ENCODE measurements at regions not wholly inside any gene's neighbourhood (a gene's known extent, or its start where the extent isn't known, plus 50 kb on each side); places are given as distances from the start of the nearest gene placed in this dataset.
"Not testable (repeated sequence)": the region's sequence is repeated elsewhere in the genome, so short reads cannot be mapped to it uniquely, and the experiment has no call there.

DNA sequence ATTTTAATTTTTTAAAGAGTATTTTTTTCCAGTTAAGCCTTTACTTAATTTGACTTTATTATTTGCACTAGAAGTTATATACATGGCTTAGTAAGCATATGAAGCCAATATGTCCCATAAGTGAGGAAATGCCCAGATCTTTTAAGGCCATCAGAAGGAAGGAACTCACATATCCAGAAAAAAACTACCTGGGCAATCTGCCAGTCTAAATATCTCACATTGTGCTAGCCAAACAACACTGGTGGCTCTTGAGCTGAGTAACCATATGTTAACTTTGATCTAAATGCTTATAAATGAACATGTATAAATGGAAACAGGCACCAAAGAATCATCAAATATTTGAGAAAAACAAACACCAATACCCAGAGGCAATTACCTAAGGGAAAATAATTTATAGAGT is 138.6 kb upstream of the APOOL start:
- no peak for TF ChIP-seq POLR2A (IDR thresholded peaks at IDR 0.05)
- TF ChIP-seq CTCF (IDR thresholded peaks at IDR 0.05) = no peak
- Histone ChIP-seq H3K27me3 (no peaks in the 10 kb centered on the region), H3K27ac (no peak overlapping the region), H3K4me1 (no peaks in the 10 kb centered on the region), H3K36me3 (no peaks in the 10 kb centered on the region), H3K9me3 (no peaks in the 10 kb centered on the region), H3K4me3 (replicated peaks in 1 of 3) (no peak overlapping the region)
- intact Hi-C loops (cut with DNase I) = no loop called here
- DNase-seq = no peak

DNA sequence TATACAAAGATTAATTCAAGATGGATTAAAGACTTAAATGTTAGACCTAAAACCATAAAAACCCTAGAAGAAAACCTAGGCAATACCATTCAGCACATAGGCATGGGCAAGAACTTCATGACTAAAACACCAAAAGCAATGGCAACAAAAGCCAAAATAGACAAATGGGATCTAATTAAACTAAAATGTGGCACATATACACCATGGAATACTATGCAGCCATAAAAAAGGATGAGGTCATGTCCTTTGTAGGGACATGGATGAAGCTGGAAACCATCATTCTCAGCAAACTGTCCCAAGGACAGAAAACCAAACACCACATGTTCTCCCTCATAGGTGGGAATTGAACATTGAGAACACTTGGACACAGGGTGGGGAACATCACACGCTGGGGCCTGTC is 133.4 kb upstream of the APOOL start:
- intact Hi-C loops (cut with DNase I); H3K4me3 ChIP-seq (replicated peaks in 1 of 3); H3K27ac ChIP-seq; DNase-seq; H3K36me3 ChIP-seq; H3K9me3 ChIP-seq; H3K27me3 ChIP-seq; H3K4me1 ChIP-seq: not testable (repeated sequence)
- WGBS, 2 donors = 73 to 83% methylated on average over 1 of the region's 1 CpG

DNA sequence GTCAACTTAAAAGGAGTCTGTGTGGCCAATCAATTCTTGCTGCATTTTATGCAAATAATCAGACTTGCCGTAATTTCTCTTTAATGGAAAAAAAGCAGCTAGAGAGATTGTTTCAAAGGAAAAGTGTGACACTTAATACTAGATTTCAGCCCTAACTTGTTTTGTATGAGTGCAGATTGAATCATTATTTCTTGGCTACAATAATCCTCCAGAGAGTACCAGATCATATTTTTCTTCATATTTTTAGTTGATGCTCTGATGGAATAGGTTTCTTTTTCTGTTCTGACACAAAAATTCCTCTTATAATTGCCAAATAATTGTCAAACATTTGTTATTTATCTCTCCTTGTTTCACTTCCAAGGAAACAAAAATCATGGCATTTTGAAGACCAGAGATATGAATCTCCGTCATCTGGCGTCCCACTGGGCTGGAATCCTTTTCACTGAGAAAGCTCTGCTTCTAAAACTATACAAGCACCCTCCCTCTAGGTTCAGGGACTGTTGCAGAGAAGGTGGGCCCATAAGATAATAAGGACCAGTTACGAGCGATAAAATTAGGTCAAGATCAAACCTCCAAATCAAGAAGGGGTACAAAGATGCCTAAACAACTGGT is 131.4 kb upstream of the APOOL start:
- 72 to 78% methylated on average over 5 of the region's 5 CpGs for WGBS, 2 donors
- H3K27me3 ChIP-seq; H3K27ac ChIP-seq; intact Hi-C loops (cut with DNase I); H3K4me3 ChIP-seq (replicated peaks in 1 of 3); DNase-seq; H3K4me1 ChIP-seq; H3K36me3 ChIP-seq; H3K9me3 ChIP-seq: not testable (repeated sequence)

- WGBS, 2 donors = 81% methylated on average over 3 of the region's 3 CpGs; no CpG with 5 or more reads in 1 of the 2 donors
- intact Hi-C loops (cut with DNase I) = no loop called here
- Histone ChIP-seq H3K4me3 (replicated peaks in 1 of 3) (no peak overlapping the region), H3K4me1 (no peaks in the 10 kb centered on the region), H3K27ac (no peak overlapping the region), H3K9me3 (no peaks in the 10 kb centered on the region), H3K36me3 (no peaks in the 10 kb centered on the region), H3K27me3 (no peaks in the 10 kb centered on the region)
- no peak for DNase-seq
- no peak for TF ChIP-seq POLR2A (IDR thresholded peaks at IDR 0.05)
- TF ChIP-seq CTCF (IDR thresholded peaks at IDR 0.05) = no peak
Observed at GRCh38 chrX:84873176-84873575, 130.5 kb upstream of the APOOL start.

GRCh38 chrX:84876876-84877275 is 126.8 kb upstream of the APOOL start:
- no peaks in the 10 kb centered on the region for H3K36me3 ChIP-seq
- H3K4me3 ChIP-seq (replicated peaks in 1 of 3) = no peak overlapping the region
- no peaks in the 10 kb centered on the region for H3K4me1 ChIP-seq
- no peak for DNase-seq
- H3K9me3 ChIP-seq = no peaks in the 10 kb centered on the region
- TF ChIP-seq POLR2A (IDR thresholded peaks at IDR 0.05) = no peak
- no peak for TF ChIP-seq CTCF (IDR thresholded peaks at IDR 0.05)
- intact Hi-C loops (cut with DNase I) = no loop called here
- H3K27me3 ChIP-seq = no peaks in the 10 kb centered on the region
- no peak overlapping the region for H3K27ac ChIP-seq

DNA sequence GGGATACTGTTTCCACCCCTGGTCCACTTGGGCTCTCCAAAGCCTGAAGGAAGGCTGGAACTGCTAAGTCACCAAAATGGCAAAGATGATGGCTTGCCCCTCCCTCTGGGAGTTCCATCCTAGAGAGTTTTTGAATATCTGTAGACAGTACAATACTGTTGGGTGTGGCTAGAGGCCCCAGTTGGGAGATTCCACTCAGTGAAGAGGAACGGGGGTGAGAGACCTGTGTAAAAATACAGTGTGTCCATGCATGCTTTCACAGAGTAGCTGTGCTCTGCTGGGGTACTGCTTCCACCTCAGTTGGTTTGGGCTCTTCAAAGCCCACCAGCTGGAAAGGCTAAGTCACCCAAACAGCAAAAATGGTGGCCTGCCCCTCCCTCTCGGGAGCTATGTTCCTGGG is 109.8 kb upstream of the APOOL start:
- Histone ChIP-seq H3K9me3 (no peaks in the 10 kb centered on the region), H3K4me1 (no peaks in the 10 kb centered on the region), H3K36me3 (no peaks in the 10 kb centered on the region), H3K4me3 (replicated peaks in 1 of 3) (no peak overlapping the region), H3K27me3 (no peaks in the 10 kb centered on the region), H3K27ac (no peak overlapping the region)
- intact Hi-C loops (cut with DNase I) = no loop called here
- no peak for DNase-seq
- TF ChIP-seq POLR2A (IDR thresholded peaks at IDR 0.05) (no peak), CTCF (IDR thresholded peaks at IDR 0.05) (no peak)
- 57 to 94% methylated on average over 1 to 2 of the region's 2 CpGs for WGBS, 2 donors
